ENCODE measurements at regions not wholly inside any gene's neighbourhood (a gene's known extent, or its start where the extent isn't known, plus 50 kb on each side); places are given as distances from the start of the nearest gene placed in this dataset.

DNA sequence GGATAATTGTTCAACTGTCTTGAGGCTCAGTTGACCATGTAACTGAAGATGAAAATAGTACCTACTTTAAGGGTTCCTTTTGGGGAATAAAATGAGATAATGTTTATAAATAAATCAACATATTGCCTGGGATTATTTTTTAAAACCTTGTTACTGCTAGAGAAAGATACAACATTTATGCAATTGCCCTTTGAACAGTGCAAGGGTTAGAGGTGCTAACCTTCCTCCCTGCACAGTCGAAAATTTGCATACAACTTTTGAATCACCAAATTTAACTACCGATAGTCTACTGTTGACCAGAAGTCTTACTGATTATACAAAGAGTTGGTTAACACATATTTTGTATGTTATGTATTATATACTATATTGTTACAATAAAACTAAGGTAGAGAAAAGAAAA, 750.0 kb downstream of the EFNB2 start:
- in situ Hi-C loops (cut with HindIII; ENCODE audit: low pct_ligation_motif_present, low sequenced_read_pairs) = no loop called here

DNA sequence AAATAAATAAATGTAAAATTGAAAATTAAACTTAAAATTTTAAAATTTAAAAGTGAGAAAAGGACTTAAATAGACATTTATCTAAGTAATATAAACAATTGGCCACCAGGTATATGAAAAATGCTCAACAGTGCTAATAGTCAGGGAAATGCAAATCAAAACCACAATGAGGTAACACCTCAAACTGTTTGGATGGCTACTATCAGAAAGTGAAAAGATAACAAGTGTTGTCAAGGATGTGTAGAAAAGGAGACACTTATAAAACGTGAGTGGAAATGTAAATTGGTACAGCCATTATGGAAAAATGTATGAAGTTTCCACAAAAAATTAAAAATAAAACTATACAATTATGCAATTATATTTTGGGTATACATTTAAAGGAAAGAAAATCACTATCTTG, 752.2 kb downstream of the EFNB2 start:
- H3K27ac ChIP-seq = no peak overlapping the region
- no peaks in the 10 kb centered on the region for H3K27me3 ChIP-seq (replicated peaks)
- H3K36me3 ChIP-seq (replicated peaks) = no peaks in the 10 kb centered on the region
- in situ Hi-C loops (cut with HindIII; ENCODE audit: low pct_ligation_motif_present, low sequenced_read_pairs) = no loop called here
- TF ChIP-seq, protein P1, sequence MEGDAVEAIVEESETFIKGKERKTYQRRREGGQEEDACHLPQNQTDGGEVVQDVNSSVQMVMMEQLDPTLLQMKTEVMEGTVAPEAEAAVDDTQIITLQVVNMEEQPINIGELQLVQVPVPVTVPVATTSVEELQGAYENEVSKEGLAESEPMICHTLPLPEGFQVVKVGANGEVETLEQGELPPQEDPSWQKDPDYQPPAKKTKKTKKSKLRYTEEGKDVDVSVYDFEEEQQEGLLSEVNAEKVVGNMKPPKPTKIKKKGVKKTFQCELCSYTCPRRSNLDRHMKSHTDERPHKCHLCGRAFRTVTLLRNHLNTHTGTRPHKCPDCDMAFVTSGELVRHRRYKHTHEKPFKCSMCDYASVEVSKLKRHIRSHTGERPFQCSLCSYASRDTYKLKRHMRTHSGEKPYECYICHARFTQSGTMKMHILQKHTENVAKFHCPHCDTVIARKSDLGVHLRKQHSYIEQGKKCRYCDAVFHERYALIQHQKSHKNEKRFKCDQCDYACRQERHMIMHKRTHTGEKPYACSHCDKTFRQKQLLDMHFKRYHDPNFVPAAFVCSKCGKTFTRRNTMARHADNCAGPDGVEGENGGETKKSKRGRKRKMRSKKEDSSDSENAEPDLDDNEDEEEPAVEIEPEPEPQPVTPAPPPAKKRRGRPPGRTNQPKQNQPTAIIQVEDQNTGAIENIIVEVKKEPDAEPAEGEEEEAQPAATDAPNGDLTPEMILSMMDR (IDR thresholded peaks at IDR 0.05; ENCODE audit: low read depth, low read length, missing control alignments) = no peak
- H3K4me3 ChIP-seq (ENCODE audit: low read depth, low read length) = no peak overlapping the region
- DNase-seq = no peak

More for the DNA sequence above, 750.0 kb downstream of the EFNB2 start:
- Histone ChIP-seq H3K36me3 (replicated peaks) (no peaks in the 10 kb centered on the region), H3K4me3 (ENCODE audit: low read depth, low read length) (no peak overlapping the region), H3K27me3 (replicated peaks) (no peaks in the 10 kb centered on the region), H3K27ac (no peak overlapping the region)
- DNase-seq = no peak
- TF ChIP-seq, protein P1 (IDR thresholded peaks at IDR 0.05; ENCODE audit: low read depth, low read length, missing control alignments) = no peak

DNA sequence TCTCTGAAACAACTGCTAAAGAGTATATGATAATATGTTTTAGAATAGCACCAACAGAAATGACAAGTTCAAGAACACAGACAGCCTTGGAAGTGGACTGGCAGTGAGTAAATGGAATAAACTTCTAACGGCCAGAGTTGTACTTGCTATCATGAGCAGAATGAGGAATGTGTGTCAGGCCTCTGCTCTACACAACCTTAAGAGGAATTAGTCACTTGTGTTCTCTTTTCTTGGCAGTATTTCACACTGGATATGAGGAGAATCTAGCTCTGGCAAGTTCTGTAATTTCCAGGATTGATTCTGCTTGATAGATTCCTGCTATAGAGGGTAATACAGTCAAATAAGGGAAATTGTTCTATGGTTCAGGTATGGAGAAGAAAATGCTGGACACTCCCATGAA, 757.3 kb downstream of the EFNB2 start:
- in situ Hi-C loops (cut with HindIII; ENCODE audit: low pct_ligation_motif_present, low sequenced_read_pairs) = no loop called here
- peak; percentile 52 for DNase-seq
- TF ChIP-seq, protein P1 (IDR thresholded peaks at IDR 0.05; ENCODE audit: low read depth, low read length, missing control alignments) = no peak

DNA sequence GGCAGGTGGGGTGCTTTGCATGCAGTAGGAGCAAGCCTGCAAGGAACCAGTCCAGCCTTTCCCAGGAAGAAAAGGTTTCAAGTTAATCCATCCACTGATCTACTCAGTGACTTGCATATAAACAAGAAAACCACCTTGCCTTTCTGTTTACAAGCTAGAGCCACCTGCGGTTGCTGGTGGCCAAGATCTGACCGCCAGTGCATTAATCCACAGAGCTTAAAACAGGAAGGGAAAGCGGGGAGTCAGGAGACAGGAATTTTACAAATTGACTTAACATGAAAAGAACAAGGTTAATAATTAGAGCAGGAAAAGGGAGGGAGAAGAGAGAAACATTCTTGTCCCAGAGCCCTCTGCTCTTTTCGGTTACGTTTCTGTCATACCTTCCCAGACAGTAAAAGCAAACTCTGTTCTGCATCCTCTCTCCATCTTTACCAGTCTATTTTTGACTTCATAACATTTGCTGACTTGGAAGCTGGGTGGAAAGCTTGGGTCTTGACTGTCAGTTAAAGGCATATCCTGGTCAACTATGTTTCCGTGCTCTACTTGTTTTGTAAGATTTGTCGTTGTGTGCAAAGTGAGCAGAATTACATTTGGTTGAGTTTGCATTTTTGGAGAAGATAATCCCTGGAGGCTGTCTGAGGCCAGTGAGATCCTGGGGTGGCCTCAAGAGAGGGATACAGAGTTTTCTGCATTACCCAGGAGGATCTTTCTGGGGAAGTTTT, 760.6 kb downstream of the EFNB2 start:
- no peaks in the 10 kb centered on the region for H3K36me3 ChIP-seq (replicated peaks)
- H3K4me3 ChIP-seq (ENCODE audit: low read depth, low read length) = no peak overlapping the region
- TF ChIP-seq, protein P1 (IDR thresholded peaks at IDR 0.05; ENCODE audit: low read depth, low read length, missing control alignments) = no peak
- no peak for DNase-seq
- H3K27ac ChIP-seq = no peak overlapping the region
- H3K27me3 ChIP-seq (replicated peaks) = no peaks in the 10 kb centered on the region
- in situ Hi-C loops (cut with HindIII; ENCODE audit: low pct_ligation_motif_present, low sequenced_read_pairs) = no loop called here

More for the DNA sequence above, 757.3 kb downstream of the EFNB2 start:
- H3K27me3 ChIP-seq (replicated peaks) = no peaks in the 10 kb centered on the region
- no peak overlapping the region for H3K27ac ChIP-seq
- no peaks in the 10 kb centered on the region for H3K36me3 ChIP-seq (replicated peaks)
- H3K4me3 ChIP-seq (ENCODE audit: low read depth, low read length) = no peak overlapping the region

DNA sequence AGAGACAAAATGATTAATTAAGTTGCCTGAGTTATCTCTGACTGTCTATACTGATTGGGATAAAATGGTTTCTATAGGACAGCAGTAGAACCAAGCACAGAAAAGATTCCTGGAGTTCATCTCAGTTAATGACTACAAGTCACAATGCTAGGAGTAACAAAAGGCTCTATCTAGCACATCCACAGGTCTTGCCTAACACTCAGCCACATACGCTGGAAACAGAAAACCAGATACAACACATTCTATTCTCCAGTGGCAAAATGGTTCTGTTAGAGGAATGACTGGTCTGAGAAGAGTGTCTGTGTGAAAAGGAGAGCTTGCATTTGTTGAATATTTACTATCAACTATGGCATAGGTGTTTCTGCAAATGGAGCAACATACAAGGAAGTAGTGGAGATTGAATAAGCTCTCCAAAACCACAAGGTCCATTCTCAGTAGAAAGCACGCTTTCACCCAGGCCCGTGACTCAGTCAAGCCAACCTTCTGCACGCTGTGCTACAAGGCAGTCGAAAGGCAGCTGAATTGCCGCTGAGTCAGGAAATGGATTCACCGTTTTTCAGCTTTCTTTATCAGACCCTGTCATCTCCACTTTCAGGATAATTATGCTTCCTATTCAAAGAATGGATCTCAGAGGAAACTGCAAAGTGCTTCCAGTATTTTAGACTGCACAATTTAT, 761.5 kb downstream of the EFNB2 start:
- H3K4me3 ChIP-seq (ENCODE audit: low read depth, low read length) = no peak overlapping the region
- no peaks in the 10 kb centered on the region for H3K27me3 ChIP-seq (replicated peaks)
- no peaks in the 10 kb centered on the region for H3K36me3 ChIP-seq (replicated peaks)
- in situ Hi-C loops (cut with HindIII; ENCODE audit: low pct_ligation_motif_present, low sequenced_read_pairs) = no loop called here
- DNase-seq = peak; percentile 70
- TF ChIP-seq, protein P1 (IDR thresholded peaks at IDR 0.05; ENCODE audit: low read depth, low read length, missing control alignments) = no peak
- no peak overlapping the region for H3K27ac ChIP-seq

Measured in brain microvascular endothelial cell (primary cell).